ENCODE measurements at regions not wholly inside any gene's neighbourhood (a gene's known extent, or its start where the extent isn't known, plus 50 kb on each side); places are given as distances from the start of the nearest gene placed in this dataset.

GRCh38 chr13:53170910-53171309 is 142.3 kb downstream of the OLFM4 start:
- H3K27me3 ChIP-seq (replicated peaks in 1 of 2; ENCODE audit: control insufficient read depth in 2 of 2, extremely low read depth in 1 of 2, insufficient read depth in 2 of 2, low read length in 1 of 2), result no peaks in the 10 kb centered on the region
- no CpG with 5 or more reads among the region's 1 CpG for WGBS (ENCODE audit: insufficient coverage)
- H3K4me1 Mint-ChIP-seq, result no peaks in the 10 kb centered on the region

DNA sequence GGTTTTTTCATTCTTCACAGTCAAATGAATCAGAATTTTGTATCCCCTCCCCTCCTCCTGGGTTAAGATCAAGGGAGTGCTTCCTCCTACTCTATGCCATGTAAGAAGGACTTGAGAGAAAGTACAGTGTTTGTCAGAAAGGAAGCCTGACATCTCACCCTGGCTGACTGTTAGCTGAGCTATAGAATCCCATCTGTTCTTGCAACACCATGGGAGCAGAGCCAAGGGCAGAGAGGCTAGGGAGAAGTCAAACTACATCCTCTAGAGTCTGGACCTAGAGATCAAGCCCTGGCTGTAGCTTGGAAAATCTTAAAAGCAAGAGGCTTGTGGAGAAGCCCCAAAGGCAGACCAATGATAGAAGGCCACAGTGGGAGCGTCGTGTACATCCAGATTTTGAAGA is 145.9 kb downstream of the OLFM4 start:
- DNase-seq, result no peak
- Mint-ChIP-seq H3K4me1 (no peaks in the 10 kb centered on the region), H3K27ac (no peak overlapping the region), H3K36me3 (no peaks in the 10 kb centered on the region), H3K4me3 (no peak overlapping the region), H3K27me3 (peaks cover 7 to 11% of the 10 kb centered on the region in 2 donors), H3K9me3 (peaks cover 2 to 14% (median 7%) of the 10 kb centered on the region in 3 donors)
- H3K27ac ChIP-seq (ENCODE audit: low read length), result no peak overlapping the region
- H3K27me3 ChIP-seq (replicated peaks in 1 of 2; ENCODE audit: control insufficient read depth in 2 of 2, extremely low read depth in 1 of 2, insufficient read depth in 2 of 2, low read length in 1 of 2), result no peaks in the 10 kb centered on the region
- ATAC-seq (replicated peaks in 1 of 4), result no peak
- ChIA-PET POLR2A (no interaction called here), CTCF (no interaction called here)
- no peaks in the 10 kb centered on the region for H3K9me3 ChIP-seq
- no peaks in the 10 kb centered on the region for H3K36me3 ChIP-seq (ENCODE audit: control insufficient read depth in 2 of 2, extremely low read depth in 1 of 2, insufficient read depth in 1 of 2, low read length in 1 of 2)
- WGBS (ENCODE audit: insufficient coverage), result 50% methylated on average over 2 of the region's 2 CpGs
- no peaks in the 10 kb centered on the region for H3K4me1 ChIP-seq (ENCODE audit: control insufficient read depth in 1 of 2, extremely low read depth in 1 of 2, insufficient read depth in 2 of 2, low read length in 2 of 2)
- H3K4me3 ChIP-seq (ENCODE audit: control insufficient read depth in 1 of 2, extremely low read depth in 1 of 2, low read length in 1 of 2), result no peak overlapping the region

More at GRCh38 chr13:53170910-53171309, 142.3 kb downstream of the OLFM4 start:
- DNase-seq, result no peak
- ChIA-PET POLR2A (no interaction called here), CTCF (no interaction called here)
- no peaks in the 10 kb centered on the region for H3K36me3 ChIP-seq (ENCODE audit: control insufficient read depth in 2 of 2, extremely low read depth in 1 of 2, insufficient read depth in 1 of 2, low read length in 1 of 2)
- H3K4me3 ChIP-seq (ENCODE audit: control insufficient read depth in 1 of 2, extremely low read depth in 1 of 2, low read length in 1 of 2), result no peak overlapping the region
- H3K36me3 Mint-ChIP-seq, result no peaks in the 10 kb centered on the region
- H3K9me3 ChIP-seq, result no peaks in the 10 kb centered on the region
- no peak overlapping the region for H3K27ac ChIP-seq (ENCODE audit: low read length)
- peaks cover 2 to 10% (median 7%) of the 10 kb centered on the region in 3 donors for H3K9me3 Mint-ChIP-seq
- H3K27ac Mint-ChIP-seq, result no peak overlapping the region
- no peaks in the 10 kb centered on the region for H3K4me1 ChIP-seq (ENCODE audit: control insufficient read depth in 1 of 2, extremely low read depth in 1 of 2, insufficient read depth in 2 of 2, low read length in 2 of 2)
- H3K27me3 Mint-ChIP-seq, result peaks cover 7% of the 10 kb centered on the region in 2 donors
- no peak for ATAC-seq (replicated peaks in 1 of 4)
- H3K4me3 Mint-ChIP-seq, result no peak overlapping the region

GRCh38 chr13:53180684-53181083 is 152.1 kb downstream of the OLFM4 start:
- ATAC-seq (replicated peaks in 1 of 4) (no peak), DNase-seq (no peak)
- H3K27ac ChIP-seq (ENCODE audit: low read length), result no peak overlapping the region
- no peaks in the 10 kb centered on the region for H3K9me3 ChIP-seq
- no peaks in the 10 kb centered on the region for H3K36me3 Mint-ChIP-seq
- POLR2A ChIA-PET, result no interaction called here
- H3K27me3 ChIP-seq (replicated peaks in 1 of 2; ENCODE audit: control insufficient read depth in 2 of 2, extremely low read depth in 1 of 2, insufficient read depth in 2 of 2, low read length in 1 of 2), result no peaks in the 10 kb centered on the region
- no peak overlapping the region for H3K4me3 ChIP-seq (ENCODE audit: control insufficient read depth in 1 of 2, extremely low read depth in 1 of 2, low read length in 1 of 2)
- peaks cover 8 to 11% (median 10%) of the 10 kb centered on the region in 3 donors for H3K9me3 Mint-ChIP-seq
- H3K27me3 Mint-ChIP-seq, result peaks cover 0 to 4% of the 10 kb centered on the region in 2 donors
- no peaks in the 10 kb centered on the region for H3K4me1 ChIP-seq (ENCODE audit: control insufficient read depth in 1 of 2, extremely low read depth in 1 of 2, insufficient read depth in 2 of 2, low read length in 2 of 2)
- H3K27ac Mint-ChIP-seq, result no peak overlapping the region
- CTCF ChIA-PET, result no interaction called here
- H3K4me3 Mint-ChIP-seq, result no peak overlapping the region
- no peaks in the 10 kb centered on the region for H3K4me1 Mint-ChIP-seq
- no peaks in the 10 kb centered on the region for H3K36me3 ChIP-seq (ENCODE audit: control insufficient read depth in 2 of 2, extremely low read depth in 1 of 2, insufficient read depth in 1 of 2, low read length in 1 of 2)

GRCh38 chr13:53182724-53183123 is 154.1 kb downstream of the OLFM4 start:
- ChIA-PET CTCF (no interaction called here), POLR2A (no interaction called here)
- Mint-ChIP-seq H3K36me3 (no peaks in the 10 kb centered on the region), H3K4me3 (no peak overlapping the region), H3K9me3 (peaks cover 8 to 11% (median 10%) of the 10 kb centered on the region in 3 donors), H3K4me1 (no peaks in the 10 kb centered on the region), H3K27me3 (peaks cover 0 to 4% of the 10 kb centered on the region in 2 donors), H3K27ac (no peak overlapping the region)
- DNase-seq (no peak), ATAC-seq (replicated peaks in 1 of 4) (no peak)
- Histone ChIP-seq H3K27me3 (replicated peaks in 1 of 2; ENCODE audit: control insufficient read depth in 2 of 2, extremely low read depth in 1 of 2, insufficient read depth in 2 of 2, low read length in 1 of 2) (no peaks in the 10 kb centered on the region), H3K36me3 (ENCODE audit: control insufficient read depth in 2 of 2, extremely low read depth in 1 of 2, insufficient read depth in 1 of 2, low read length in 1 of 2) (no peaks in the 10 kb centered on the region), H3K4me3 (ENCODE audit: control insufficient read depth in 1 of 2, extremely low read depth in 1 of 2, low read length in 1 of 2) (no peak overlapping the region), H3K4me1 (ENCODE audit: control insufficient read depth in 1 of 2, extremely low read depth in 1 of 2, insufficient read depth in 2 of 2, low read length in 2 of 2) (no peaks in the 10 kb centered on the region), H3K27ac (ENCODE audit: low read length) (no peak overlapping the region), H3K9me3 (no peaks in the 10 kb centered on the region)
- 69% methylated on average over 2 of the region's 3 CpGs for WGBS (ENCODE audit: insufficient coverage)

DNA sequence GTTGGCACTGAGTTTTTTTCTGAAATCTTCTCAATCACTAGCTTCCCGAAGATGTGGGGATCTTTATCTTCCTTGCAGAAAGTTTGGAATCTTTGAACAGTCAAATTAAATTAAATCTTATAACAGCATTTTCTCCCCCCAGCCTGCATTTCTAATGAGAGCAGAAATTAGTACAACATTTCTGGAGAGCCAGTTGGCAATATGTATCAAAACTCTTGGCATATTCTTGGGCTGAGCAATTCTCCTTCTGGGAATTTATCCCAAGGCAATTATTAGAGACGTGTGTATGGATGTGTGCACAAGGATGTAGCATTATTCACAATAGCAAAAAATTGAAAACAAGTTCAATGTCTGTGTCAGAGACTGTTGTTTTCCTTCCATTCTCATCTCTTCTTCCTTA is 159.5 kb downstream of the OLFM4 start:
- ChIA-PET POLR2A (no interaction called here), CTCF (no interaction called here)
- ATAC-seq (replicated peaks in 1 of 4), result no peak
- no peak for DNase-seq
- Histone ChIP-seq H3K27me3 (replicated peaks in 1 of 2; ENCODE audit: control insufficient read depth in 2 of 2, extremely low read depth in 1 of 2, insufficient read depth in 2 of 2, low read length in 1 of 2) (peaks cover 0 to 6% of the 10 kb centered on the region in 2 experiments), H3K9me3 (no peaks in the 10 kb centered on the region), H3K36me3 (ENCODE audit: control insufficient read depth in 2 of 2, extremely low read depth in 1 of 2, insufficient read depth in 1 of 2, low read length in 1 of 2) (no peaks in the 10 kb centered on the region), H3K4me3 (ENCODE audit: control insufficient read depth in 1 of 2, extremely low read depth in 1 of 2, low read length in 1 of 2) (no peak overlapping the region), H3K27ac (ENCODE audit: low read length) (no peak overlapping the region), H3K4me1 (ENCODE audit: control insufficient read depth in 1 of 2, extremely low read depth in 1 of 2, insufficient read depth in 2 of 2, low read length in 2 of 2) (no peaks in the 10 kb centered on the region)
- H3K9me3 Mint-ChIP-seq, result peaks cover 8 to 11% (median 10%) of the 10 kb centered on the region in 3 donors
- H3K4me1 Mint-ChIP-seq, result no peaks in the 10 kb centered on the region
- H3K27ac Mint-ChIP-seq, result no peak overlapping the region
- H3K36me3 Mint-ChIP-seq, result no peaks in the 10 kb centered on the region
- WGBS (ENCODE audit: insufficient coverage), result no CpG with 5 or more reads among the region's 2 CpGs
- peaks cover 0 to 3% of the 10 kb centered on the region in 2 donors for H3K27me3 Mint-ChIP-seq
- H3K4me3 Mint-ChIP-seq, result no peak overlapping the region

DNA sequence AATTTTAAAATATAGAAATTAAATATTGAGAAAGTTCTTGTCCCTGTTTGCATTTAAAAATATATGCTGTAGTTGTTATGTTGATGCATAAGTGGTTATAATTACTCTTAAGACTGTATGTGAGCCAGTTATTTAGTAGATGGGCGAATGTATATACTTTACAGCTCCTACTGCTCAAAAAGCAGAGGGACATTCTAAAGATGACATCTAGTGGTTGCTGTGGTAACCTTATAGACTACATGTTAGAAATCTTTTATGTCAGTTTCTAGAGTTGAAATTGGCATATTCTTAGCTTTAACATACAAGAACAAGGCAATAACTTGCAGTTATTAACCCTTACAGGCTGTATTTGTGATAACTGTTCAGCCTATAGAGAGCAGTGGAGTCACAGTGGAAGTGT is 160.5 kb downstream of the OLFM4 start:
- ATAC-seq (replicated peaks in 1 of 4), result no peak
- Mint-ChIP-seq H3K4me3 (no peak overlapping the region), H3K27ac (no peak overlapping the region), H3K27me3 (peaks cover 0 to 3% of the 10 kb centered on the region in 2 donors), H3K4me1 (no peaks in the 10 kb centered on the region), H3K9me3 (peaks cover 1 to 10% (median 6%) of the 10 kb centered on the region in 3 donors), H3K36me3 (no peaks in the 10 kb centered on the region)
- Histone ChIP-seq H3K9me3 (no peaks in the 10 kb centered on the region), H3K27me3 (replicated peaks in 1 of 2; ENCODE audit: control insufficient read depth in 2 of 2, extremely low read depth in 1 of 2, insufficient read depth in 2 of 2, low read length in 1 of 2) (peaks cover 0 to 6% of the 10 kb centered on the region in 2 experiments), H3K4me3 (ENCODE audit: control insufficient read depth in 1 of 2, extremely low read depth in 1 of 2, low read length in 1 of 2) (no peak overlapping the region), H3K4me1 (ENCODE audit: control insufficient read depth in 1 of 2, extremely low read depth in 1 of 2, insufficient read depth in 2 of 2, low read length in 2 of 2) (no peaks in the 10 kb centered on the region), H3K27ac (ENCODE audit: low read length) (no peak overlapping the region), H3K36me3 (ENCODE audit: control insufficient read depth in 2 of 2, extremely low read depth in 1 of 2, insufficient read depth in 1 of 2, low read length in 1 of 2) (no peaks in the 10 kb centered on the region)
- ChIA-PET POLR2A (no interaction called here), CTCF (no interaction called here)
- DNase-seq, result no peak
- WGBS (ENCODE audit: insufficient coverage), result no CpG with 5 or more reads among the region's 1 CpG

GRCh38 chr13:53191091-53191490 is 162.5 kb downstream of the OLFM4 start:
- H3K27ac ChIP-seq (ENCODE audit: low read length), result no peak overlapping the region
- POLR2A ChIA-PET, result no interaction called here
- peaks cover 0 to 4% (median 0%) of the 10 kb centered on the region in 3 donors for H3K9me3 Mint-ChIP-seq
- H3K4me1 Mint-ChIP-seq, result no peaks in the 10 kb centered on the region
- peaks cover 2 to 3% of the 10 kb centered on the region in 2 donors for H3K27me3 Mint-ChIP-seq
- H3K4me3 ChIP-seq (ENCODE audit: control insufficient read depth in 1 of 2, extremely low read depth in 1 of 2, low read length in 1 of 2), result no peak overlapping the region
- no peak for DNase-seq
- no peaks in the 10 kb centered on the region for H3K36me3 ChIP-seq (ENCODE audit: control insufficient read depth in 2 of 2, extremely low read depth in 1 of 2, insufficient read depth in 1 of 2, low read length in 1 of 2)
- H3K9me3 ChIP-seq, result no peaks in the 10 kb centered on the region
- no peaks in the 10 kb centered on the region for H3K4me1 ChIP-seq (ENCODE audit: control insufficient read depth in 1 of 2, extremely low read depth in 1 of 2, insufficient read depth in 2 of 2, low read length in 2 of 2)
- no peaks in the 10 kb centered on the region for H3K36me3 Mint-ChIP-seq
- peaks cover 0 to 6% of the 10 kb centered on the region in 2 experiments for H3K27me3 ChIP-seq (replicated peaks in 1 of 2; ENCODE audit: control insufficient read depth in 2 of 2, extremely low read depth in 1 of 2, insufficient read depth in 2 of 2, low read length in 1 of 2)
- CTCF ChIA-PET, result no interaction called here
- 9% methylated on average over 2 of the region's 2 CpGs for WGBS (ENCODE audit: insufficient coverage)
- no peak overlapping the region for H3K27ac Mint-ChIP-seq
- H3K4me3 Mint-ChIP-seq, result no peak overlapping the region
- ATAC-seq (replicated peaks in 1 of 4), result no peak

Measured in T-cell (primary cell).